Epithelial cell of proximal tubule (primary cell): ENCODE measurements at regions not wholly inside any gene's neighbourhood (a gene's known extent, or its start where the extent isn't known, plus 50 kb on each side); places are given as distances from the start of the nearest gene placed in this dataset.

Experiments
- DNase-seq: peaks from one replicate; pipeline ENCODE4 v3.0.0-alpha.2; 2011; ENCODE audit warnings: low read depth
- H3K4me3 ChIP-seq: 2 replicates; pipeline ENCODE4 v1.5.1; 2011; ENCODE audit warnings: low read depth, mild to moderate bottlenecking, low read length
- CTCF ChIP-seq: conservative IDR thresholded peaks from 2 replicates; pipeline ENCODE4 v1.5.1; 2012; ENCODE audit warnings: low read depth, mild to moderate bottlenecking, low read length

GRCh38 chr11:134607963-134608750 lies 196.1 kb upstream of the B3GAT1 start:
- DNase-seq, result no peak
- no peak for TF ChIP-seq CTCF
- no peak overlapping the region for H3K4me3 ChIP-seq

GRCh38 chr11:134606251-134606650 lies 194.2 kb upstream of the B3GAT1 start:
- no peak for TF ChIP-seq CTCF
- no peak for DNase-seq
- H3K4me3 ChIP-seq, result no peak overlapping the region

- DNase-seq, result no peak
- no peak for TF ChIP-seq CTCF
Measured at GRCh38 chr11:134604886-134605285, 192.8 kb upstream of the B3GAT1 start.

GRCh38 chr11:134599299-134599771 lies 187.3 kb upstream of the B3GAT1 start:
- TF ChIP-seq CTCF, result no peak
- DNase-seq, result peak; percentile 27
- H3K4me3 ChIP-seq, result no peak overlapping the region

More at GRCh38 chr11:134604886-134605285, 192.8 kb upstream of the B3GAT1 start:
- H3K4me3 ChIP-seq, result no peak overlapping the region

GRCh38 chr11:134598368-134598767 lies 186.3 kb upstream of the B3GAT1 start:
- H3K4me3 ChIP-seq, result no peak overlapping the region
- no peak for DNase-seq
- TF ChIP-seq CTCF, result no peak

GRCh38 chr11:134597452-134597851 lies 185.4 kb upstream of the B3GAT1 start:
- DNase-seq, result no peak
- no peak for TF ChIP-seq CTCF
- H3K4me3 ChIP-seq, result no peak overlapping the region

- TF ChIP-seq CTCF, result no peak
- DNase-seq, result no peak
- H3K4me3 ChIP-seq, result no peak overlapping the region
Measured at GRCh38 chr11:134596404-134596803, 184.4 kb upstream of the B3GAT1 start.
